HEK293 (cell line): ENCODE measurements at regions not wholly inside any gene's neighbourhood (a gene's known extent, or its start where the extent isn't known, plus 50 kb on each side); places are given as distances from the start of the nearest gene placed in this dataset.

Experiments
- CTCF ChIA-PET: fragments of 350-600 bp; formaldehyde crosslinking; extraction: SDS; loops from one replicate; lab custom pipeline; 2021; ENCODE audit warnings: antibody characterized with exemption; lab: Yijun Ruan, JAX
- POLR2A ChIA-PET: fragments of 300-600 bp; formaldehyde crosslinking; extraction: SDS; loops from one replicate; lab custom pipeline; 2020; ENCODE audit warnings: antibody characterized with exemption, inconsistent platforms; lab: Yijun Ruan, JAX
- H3K27ac ChIP-seq: fragments of 200-500 bp; sonication (Bioruptor generic); 2 replicates; pipeline ENCODE4 v1.5.1; 2014; ENCODE audit warnings: low read depth, low read length, control low read depth, inconsistent platforms; ENCODE audit errors: extremely low read depth
- H3K36me3 ChIP-seq, 2 experiments: fragments of 200-500 bp in 1 of 2; sonication (Bioruptor generic) in 1 of 2; 1 replicate in 1 of 2; 2 replicates in 1 of 2; pipeline ENCODE4 v1.5.1; 2014 to 2017; ENCODE audit warnings: inconsistent platforms in 2 of 2, low read length in 2 of 2; ENCODE audit not compliant: control insufficient read depth in 2 of 2, insufficient read depth in 1 of 2
- H3K4me1 ChIP-seq: fragments of 200-500 bp; sonication (Bioruptor generic); 2 replicates; pipeline ENCODE4 v1.5.1; 2014; ENCODE audit warnings: mild to moderate bottlenecking, low read length, inconsistent platforms; ENCODE audit not compliant: control insufficient read depth, insufficient read depth
- H3K4me3 ChIP-seq: 2 replicates; pipeline ENCODE4 v1.5.1; 2011; ENCODE audit warnings: low read depth, mild to moderate bottlenecking, control low read depth, low read length, moderate library complexity
- H3K9me3 ChIP-seq: fragments of 200-500 bp; sonication (Bioruptor generic); 2 replicates; pipeline ENCODE4 v1.5.1; 2014; ENCODE audit warnings: low read depth, low read length, inconsistent platforms; ENCODE audit not compliant: control insufficient read depth, insufficient read depth
- ATF2 ChIP-seq: fragments of 450-650 bp; formaldehyde crosslinking; IDR thresholded peaks from 2 replicates; pipeline ENCODE4 v1.5.1; 2016; ENCODE audit warnings: missing biosample characterization, missing genetic modification characterization, low read depth
- FEZF1 ChIP-seq: fragments of 450-650 bp; formaldehyde crosslinking; IDR thresholded peaks from 2 replicates; pipeline ENCODE4 v1.5.1; 2016; ENCODE audit warnings: missing biosample characterization, missing genetic modification characterization
- GLIS1 ChIP-seq: fragments of 450-650 bp; formaldehyde crosslinking; IDR thresholded peaks from 2 replicates; pipeline ENCODE4 v1.5.1; 2016; ENCODE audit warnings: missing biosample characterization, missing genetic modification characterization
- KLF1 ChIP-seq: fragments of 450-650 bp; formaldehyde crosslinking; IDR thresholded peaks from 2 replicates; pipeline ENCODE4 v1.5.1; 2016; ENCODE audit warnings: missing biosample characterization, missing genetic modification characterization
- MEIS1 ChIP-seq: sonication (generic); formaldehyde crosslinking; IDR thresholded peaks from 2 replicates; pipeline ENCODE4 v1.8.1; 2022; ENCODE audit warnings: missing genetic modification reagents, mild to moderate bottlenecking, borderline replicate concordance
- PATZ1 ChIP-seq: fragments of 450-650 bp; formaldehyde crosslinking; IDR thresholded peaks from 2 replicates; pipeline ENCODE4 v1.5.1; 2016; ENCODE audit warnings: missing biosample characterization, missing genetic modification characterization
- SCRT1 ChIP-seq: fragments of 450-650 bp; formaldehyde crosslinking; IDR thresholded peaks from 2 replicates; pipeline ENCODE4 v1.5.1; 2016; ENCODE audit warnings: missing biosample characterization, missing genetic modification characterization, borderline replicate concordance
- SP2 ChIP-seq: fragments of 450-650 bp; formaldehyde crosslinking; IDR thresholded peaks from 2 replicates; pipeline ENCODE4 v1.5.1; 2016; ENCODE audit warnings: missing biosample characterization, missing genetic modification characterization
- WT1 ChIP-seq: fragments of 450-650 bp; formaldehyde crosslinking; IDR thresholded peaks from 2 replicates; pipeline ENCODE4 v1.5.1; 2016; ENCODE audit warnings: missing biosample characterization, missing genetic modification characterization
- ZFP41 ChIP-seq: fragments of 450-650 bp; formaldehyde crosslinking; IDR thresholded peaks from 2 replicates; pipeline ENCODE4 v1.5.1; 2016; ENCODE audit warnings: missing biosample characterization, missing genetic modification characterization, borderline replicate concordance
- ZNF266 ChIP-seq: fragments of 450-650 bp; formaldehyde crosslinking; IDR thresholded peaks from 2 replicates; pipeline ENCODE4 v1.5.1; 2016; ENCODE audit warnings: missing biosample characterization, missing genetic modification characterization, low read depth
- ZNF280D ChIP-seq: fragments of 450-650 bp; formaldehyde crosslinking; IDR thresholded peaks from 2 replicates; pipeline ENCODE4 v1.5.1; 2016; ENCODE audit warnings: missing biosample characterization, missing genetic modification characterization
- ZNF398 ChIP-seq: fragments of 450-650 bp; formaldehyde crosslinking; IDR thresholded peaks from 2 replicates; pipeline ENCODE4 v1.5.1; 2017; ENCODE audit warnings: missing biosample characterization, missing genetic modification characterization
- ZNF514 ChIP-seq: fragments of 450-650 bp; formaldehyde crosslinking; IDR thresholded peaks from 2 replicates; pipeline ENCODE4 v1.5.1; 2016; ENCODE audit warnings: missing biosample characterization, missing genetic modification characterization
- ZNF518A ChIP-seq: fragments of 450-650 bp; formaldehyde crosslinking; conservative IDR thresholded peaks from 2 replicates; pipeline ENCODE4 v1.5.1; 2016; ENCODE audit warnings: low read depth, missing biosample characterization, missing genetic modification characterization
- ZNF548 ChIP-seq: fragments of 450-650 bp; formaldehyde crosslinking; IDR thresholded peaks from 2 replicates; pipeline ENCODE4 v1.5.1; 2016; ENCODE audit warnings: missing biosample characterization, missing genetic modification characterization
- ZNF785 ChIP-seq: fragments of 450-650 bp; formaldehyde crosslinking; IDR thresholded peaks from 2 replicates; pipeline ENCODE4 v1.5.1; 2016; ENCODE audit warnings: missing biosample characterization, missing genetic modification characterization
- ZNF791 ChIP-seq: fragments of 450-650 bp; formaldehyde crosslinking; IDR thresholded peaks from 2 replicates; pipeline ENCODE4 v1.5.1; 2016; ENCODE audit warnings: missing biosample characterization, missing genetic modification characterization
- TF ChIP-seq, protein P1 (sequence below): IDR thresholded peaks from 2 replicates; pipeline ENCODE4 v1.6.1; 2011; ENCODE audit warnings: mild to moderate bottlenecking, low read depth, low read length, borderline replicate concordance

- no peak overlapping the region for H3K4me3 ChIP-seq
- H3K27ac ChIP-seq, result no peak overlapping the region
- ChIA-PET CTCF (no interaction called here), POLR2A (no interaction called here)
- TF ChIP-seq ZNF548 (tag by site-specific recombination) (no peak), SCRT1 (tag by site-specific recombination) (no peak), ZNF785 (tag by site-specific recombination) (no peak), ZNF398 (tag by site-specific recombination) (no peak), MEIS1 (CRISPR knock-in tag) (no peak), ZFP41 (tag by site-specific recombination) (no peak)
- H3K9me3 ChIP-seq, result no peaks in the 10 kb centered on the region
- no peaks in the 10 kb centered on the region for H3K36me3 ChIP-seq
- no peaks in the 10 kb centered on the region for H3K4me1 ChIP-seq
These were observed 314.3 kb downstream of the NUP35 start for GRCh38 chr2:183438541-183438940.

GRCh38 chr2:183455056-183455455 is 330.8 kb downstream of the NUP35 start:
- Histone ChIP-seq H3K9me3 (no peaks in the 10 kb centered on the region), H3K36me3 (no peaks in the 10 kb centered on the region), H3K4me3 (no peak overlapping the region), H3K27ac (no peak overlapping the region), H3K4me1 (no peaks in the 10 kb centered on the region)
- ChIA-PET CTCF (no interaction called here), POLR2A (no interaction called here)
- TF ChIP-seq, protein P1, sequence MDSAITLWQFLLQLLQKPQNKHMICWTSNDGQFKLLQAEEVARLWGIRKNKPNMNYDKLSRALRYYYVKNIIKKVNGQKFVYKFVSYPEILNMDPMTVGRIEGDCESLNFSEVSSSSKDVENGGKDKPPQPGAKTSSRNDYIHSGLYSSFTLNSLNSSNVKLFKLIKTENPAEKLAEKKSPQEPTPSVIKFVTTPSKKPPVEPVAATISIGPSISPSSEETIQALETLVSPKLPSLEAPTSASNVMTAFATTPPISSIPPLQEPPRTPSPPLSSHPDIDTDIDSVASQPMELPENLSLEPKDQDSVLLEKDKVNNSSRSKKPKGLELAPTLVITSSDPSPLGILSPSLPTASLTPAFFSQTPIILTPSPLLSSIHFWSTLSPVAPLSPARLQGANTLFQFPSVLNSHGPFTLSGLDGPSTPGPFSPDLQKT, result no peak
- TF ChIP-seq ZNF518A (tag by site-specific recombination) (no peak), WT1 (tag by site-specific recombination) (no peak), ZNF791 (tag by site-specific recombination) (no peak), SP2 (tag by site-specific recombination) (no peak), ATF2 (tag by site-specific recombination) (no peak), KLF1 (tag by site-specific recombination) (no peak), FEZF1 (tag by site-specific recombination) (no peak), GLIS1 (tag by site-specific recombination) (no peak), ZNF280D (tag by site-specific recombination) (no peak), ZNF266 (tag by site-specific recombination) (no peak), ZNF514 (tag by site-specific recombination) (no peak), PATZ1 (tag by site-specific recombination) (no peak)
